ENCODE measurements at regions not wholly inside any gene's neighbourhood (a gene's known extent, or its start where the extent isn't known, plus 50 kb on each side); places are given as distances from the start of the nearest gene placed in this dataset.

- ChIA-PET POLR2A (no interaction called here), CTCF (no interaction called here)
- Mint-ChIP-seq H3K36me3 (no peaks in the 10 kb centered on the region), H3K27ac (no peak overlapping the region), H3K9me3 (peaks cover 8% of the 10 kb centered on the region), H3K4me3 (no peak overlapping the region), H3K4me1 (ENCODE audit: low read depth) (no peaks in the 10 kb centered on the region), H3K27me3 (no peaks in the 10 kb centered on the region)
- DNase-seq, result no peak
- intact Hi-C loops (cut with micrococcal nuclease), result no loop called here
Measured at GRCh38 chr2:185127412-185127811, 529.1 kb downstream of the ZNF804A start.

GRCh38 chr2:185128346-185128745 is 530.0 kb downstream of the ZNF804A start:
- H3K4me3 Mint-ChIP-seq, result no peak overlapping the region
- no peaks in the 10 kb centered on the region for H3K4me1 Mint-ChIP-seq (ENCODE audit: low read depth)
- POLR2A ChIA-PET, result no interaction called here
- H3K27me3 Mint-ChIP-seq, result no peaks in the 10 kb centered on the region
- intact Hi-C loops (cut with micrococcal nuclease), result no loop called here
- H3K9me3 Mint-ChIP-seq, result peaks cover 9% of the 10 kb centered on the region
- no peaks in the 10 kb centered on the region for H3K36me3 Mint-ChIP-seq
- no peak for DNase-seq
- CTCF ChIA-PET, result no interaction called here
- no peak overlapping the region for H3K27ac Mint-ChIP-seq

- H3K4me1 Mint-ChIP-seq (ENCODE audit: low read depth), result no peaks in the 10 kb centered on the region
- peaks cover 12% of the 10 kb centered on the region for H3K9me3 Mint-ChIP-seq
- no peaks in the 10 kb centered on the region for H3K36me3 Mint-ChIP-seq
- H3K27me3 Mint-ChIP-seq, result no peaks in the 10 kb centered on the region
- intact Hi-C loops (cut with micrococcal nuclease), result no loop called here
- H3K27ac Mint-ChIP-seq, result no peak overlapping the region
- ChIA-PET CTCF (no interaction called here), POLR2A (no interaction called here)
- DNase-seq, result no peak
- H3K4me3 Mint-ChIP-seq, result no peak overlapping the region
Measured at GRCh38 chr2:185128996-185129395, 530.7 kb downstream of the ZNF804A start.

GRCh38 chr2:185130685-185131084 is 532.4 kb downstream of the ZNF804A start:
- H3K4me3 Mint-ChIP-seq, result no peak overlapping the region
- no peaks in the 10 kb centered on the region for H3K36me3 Mint-ChIP-seq
- H3K27ac Mint-ChIP-seq, result no peak overlapping the region
- no peak for DNase-seq
- H3K27me3 Mint-ChIP-seq, result no peaks in the 10 kb centered on the region
- ChIA-PET POLR2A (no interaction called here), CTCF (no interaction called here)
- no peaks in the 10 kb centered on the region for H3K4me1 Mint-ChIP-seq (ENCODE audit: low read depth)
- intact Hi-C loops (cut with micrococcal nuclease), result no loop called here
- H3K9me3 Mint-ChIP-seq, result peaks cover 12% of the 10 kb centered on the region

GRCh38 chr2:185132501-185133041 is 534.2 kb downstream of the ZNF804A start:
- Mint-ChIP-seq H3K27ac (no peak overlapping the region), H3K4me1 (ENCODE audit: low read depth) (no peaks in the 10 kb centered on the region), H3K9me3 (peaks cover 10% of the 10 kb centered on the region), H3K36me3 (no peaks in the 10 kb centered on the region), H3K4me3 (no peak overlapping the region), H3K27me3 (no peaks in the 10 kb centered on the region)
- POLR2A ChIA-PET, result no interaction called here
- intact Hi-C loops (cut with micrococcal nuclease), result no loop called here
- DNase-seq, result no peak
- CTCF ChIA-PET, result no interaction called here

GRCh38 chr2:185137700-185138099 is 539.4 kb downstream of the ZNF804A start:
- H3K27ac Mint-ChIP-seq, result no peak overlapping the region
- H3K27me3 Mint-ChIP-seq, result no peaks in the 10 kb centered on the region
- no peaks in the 10 kb centered on the region for H3K4me1 Mint-ChIP-seq (ENCODE audit: low read depth)
- CTCF ChIA-PET, result no interaction called here
- H3K36me3 Mint-ChIP-seq, result no peaks in the 10 kb centered on the region
- H3K9me3 Mint-ChIP-seq, result peaks cover 11% of the 10 kb centered on the region
- intact Hi-C loops (cut with micrococcal nuclease), result no loop called here
- DNase-seq, result no peak
- POLR2A ChIA-PET, result no interaction called here
- H3K4me3 Mint-ChIP-seq, result no peak overlapping the region

- Mint-ChIP-seq H3K27me3 (no peaks in the 10 kb centered on the region), H3K4me1 (ENCODE audit: low read depth) (no peaks in the 10 kb centered on the region), H3K36me3 (no peaks in the 10 kb centered on the region), H3K9me3 (peaks cover 7% of the 10 kb centered on the region), H3K4me3 (no peak overlapping the region), H3K27ac (no peak overlapping the region)
- ChIA-PET POLR2A (no interaction called here), CTCF (no interaction called here)
- no peak for DNase-seq
- intact Hi-C loops (cut with micrococcal nuclease), result no loop called here
Measured at GRCh38 chr2:185142677-185143076, 544.3 kb downstream of the ZNF804A start.

GRCh38 chr2:185144159-185144919 is 546.0 kb downstream of the ZNF804A start:
- POLR2A ChIA-PET, result no interaction called here
- intact Hi-C loops (cut with micrococcal nuclease), result no loop called here
- CTCF ChIA-PET, result no interaction called here
- no peaks in the 10 kb centered on the region for H3K4me1 Mint-ChIP-seq (ENCODE audit: low read depth)
- H3K27me3 Mint-ChIP-seq, result no peaks in the 10 kb centered on the region
- H3K9me3 Mint-ChIP-seq, result peaks cover 7% of the 10 kb centered on the region
- H3K4me3 Mint-ChIP-seq, result no peak overlapping the region
- DNase-seq, result no peak
- H3K36me3 Mint-ChIP-seq, result no peaks in the 10 kb centered on the region
- no peak overlapping the region for H3K27ac Mint-ChIP-seq

GRCh38 chr2:185145316-185146121 is 547.2 kb downstream of the ZNF804A start:
- intact Hi-C loops (cut with micrococcal nuclease), result no loop called here

GRCh38 chr2:185147361-185147760 is 549.0 kb downstream of the ZNF804A start:
- POLR2A ChIA-PET, result no interaction called here
- intact Hi-C loops (cut with micrococcal nuclease), result no loop called here

More at GRCh38 chr2:185145316-185146121, 547.2 kb downstream of the ZNF804A start:
- ChIA-PET POLR2A (no interaction called here), CTCF (no interaction called here)
- no peak overlapping the region for H3K4me3 Mint-ChIP-seq
- H3K9me3 Mint-ChIP-seq, result peaks cover 4% of the 10 kb centered on the region
- H3K27me3 Mint-ChIP-seq, result no peaks in the 10 kb centered on the region
- no peak for DNase-seq
- H3K36me3 Mint-ChIP-seq, result no peaks in the 10 kb centered on the region
- H3K4me1 Mint-ChIP-seq (ENCODE audit: low read depth), result no peaks in the 10 kb centered on the region
- no peak overlapping the region for H3K27ac Mint-ChIP-seq

GRCh38 chr2:185152186-185152585 is 553.9 kb downstream of the ZNF804A start:
- no peak overlapping the region for H3K4me3 Mint-ChIP-seq
- peaks cover 4% of the 10 kb centered on the region for H3K9me3 Mint-ChIP-seq
- no peak for DNase-seq
- H3K4me1 Mint-ChIP-seq (ENCODE audit: low read depth), result no peaks in the 10 kb centered on the region
- CTCF ChIA-PET, result no interaction called here
- no peak overlapping the region for H3K27ac Mint-ChIP-seq
- intact Hi-C loops (cut with micrococcal nuclease), result no loop called here
- H3K27me3 Mint-ChIP-seq, result no peaks in the 10 kb centered on the region
- POLR2A ChIA-PET, result no interaction called here
- no peaks in the 10 kb centered on the region for H3K36me3 Mint-ChIP-seq

More at GRCh38 chr2:185147361-185147760, 549.0 kb downstream of the ZNF804A start:
- Mint-ChIP-seq H3K4me3 (no peak overlapping the region), H3K27ac (no peak overlapping the region), H3K27me3 (no peaks in the 10 kb centered on the region), H3K4me1 (ENCODE audit: low read depth) (no peaks in the 10 kb centered on the region), H3K9me3 (peaks cover 4% of the 10 kb centered on the region), H3K36me3 (no peaks in the 10 kb centered on the region)
- DNase-seq, result no peak
- CTCF ChIA-PET, result no interaction called here

- no peak overlapping the region for H3K4me3 Mint-ChIP-seq
- no peak overlapping the region for H3K27ac Mint-ChIP-seq
- H3K27me3 Mint-ChIP-seq, result no peaks in the 10 kb centered on the region
- POLR2A ChIA-PET, result no interaction called here
- no peaks in the 10 kb centered on the region for H3K36me3 Mint-ChIP-seq
- no peak for DNase-seq
- no peaks in the 10 kb centered on the region for H3K9me3 Mint-ChIP-seq
- intact Hi-C loops (cut with micrococcal nuclease), result no loop called here
- CTCF ChIA-PET, result no interaction called here
- H3K4me1 Mint-ChIP-seq (ENCODE audit: low read depth), result no peaks in the 10 kb centered on the region
Measured at GRCh38 chr2:185161701-185162100, 563.4 kb downstream of the ZNF804A start.

- H3K36me3 Mint-ChIP-seq, result no peaks in the 10 kb centered on the region
- DNase-seq, result no peak
- H3K27ac Mint-ChIP-seq, result no peak overlapping the region
- intact Hi-C loops (cut with micrococcal nuclease), result no loop called here
- CTCF ChIA-PET, result no interaction called here
- POLR2A ChIA-PET, result no interaction called here
- H3K4me3 Mint-ChIP-seq, result no peak overlapping the region
- no peaks in the 10 kb centered on the region for H3K4me1 Mint-ChIP-seq (ENCODE audit: low read depth)
- no peaks in the 10 kb centered on the region for H3K27me3 Mint-ChIP-seq
- H3K9me3 Mint-ChIP-seq, result peaks cover 10% of the 10 kb centered on the region
Measured at GRCh38 chr2:185174353-185174752, 564.3 kb upstream of the FSIP2 start.

Data from activated CD4-positive, alpha-beta memory T cell treated with anti-CD3 and anti-CD28 coated beads for 36 hours (primary cell).